ENCODE measurements at regions not wholly inside any gene's neighbourhood (a gene's known extent, or its start where the extent isn't known, plus 50 kb on each side); places are given as distances from the start of the nearest gene placed in this dataset.

DNA sequence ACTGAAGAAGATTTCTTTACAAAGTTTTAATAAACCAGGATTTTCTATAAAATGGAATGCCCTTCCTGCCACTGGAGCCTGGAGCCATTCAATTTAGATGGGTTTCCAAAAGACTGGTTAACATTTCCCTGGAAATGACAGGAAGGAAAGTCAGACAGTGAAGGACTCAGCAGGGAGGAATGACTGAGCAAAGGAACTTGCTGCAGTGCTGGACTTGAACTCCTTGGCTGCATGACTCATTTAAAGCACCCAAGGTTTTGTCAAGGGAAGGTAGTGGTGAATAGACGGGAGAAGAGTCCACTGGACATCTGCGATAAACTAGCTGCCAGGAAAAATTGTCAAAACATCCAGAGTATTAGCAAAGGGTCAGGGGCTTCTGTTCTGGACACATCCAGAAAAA lies 163.8 kb upstream of the SLC28A3 start:
- TF ChIP-seq CTCF (IDR thresholded peaks at IDR 0.05; ENCODE audit: unreplicated experiment), result no peak
- Mint-ChIP-seq H3K4me1 (ENCODE audit: unreplicated experiment) (no peaks in the 10 kb centered on the region), H3K9me3 (ENCODE audit: unreplicated experiment) (no peaks in the 10 kb centered on the region), H3K4me3 (ENCODE audit: unreplicated experiment) (no peak overlapping the region), H3K27me3 (ENCODE audit: unreplicated experiment) (peaks cover 2% of the 10 kb centered on the region), H3K36me3 (ENCODE audit: low read depth, unreplicated experiment) (no peaks in the 10 kb centered on the region), H3K27ac (ENCODE audit: unreplicated experiment) (no peak overlapping the region)
- DNase-seq (ENCODE audit: low spot score), result no peak

- DNase-seq (ENCODE audit: low spot score), result no peak
- Mint-ChIP-seq H3K27ac (ENCODE audit: unreplicated experiment) (no peak overlapping the region), H3K4me1 (ENCODE audit: unreplicated experiment) (no peaks in the 10 kb centered on the region), H3K27me3 (ENCODE audit: unreplicated experiment) (no peaks in the 10 kb centered on the region), H3K4me3 (ENCODE audit: unreplicated experiment) (no peak overlapping the region), H3K36me3 (ENCODE audit: low read depth, unreplicated experiment) (no peaks in the 10 kb centered on the region), H3K9me3 (ENCODE audit: unreplicated experiment) (no peaks in the 10 kb centered on the region)
- no peak for TF ChIP-seq CTCF (IDR thresholded peaks at IDR 0.05; ENCODE audit: unreplicated experiment)
Observed at GRCh38 chr9:84511651-84512050, 157.9 kb upstream of the NTRK2 start.

DNA sequence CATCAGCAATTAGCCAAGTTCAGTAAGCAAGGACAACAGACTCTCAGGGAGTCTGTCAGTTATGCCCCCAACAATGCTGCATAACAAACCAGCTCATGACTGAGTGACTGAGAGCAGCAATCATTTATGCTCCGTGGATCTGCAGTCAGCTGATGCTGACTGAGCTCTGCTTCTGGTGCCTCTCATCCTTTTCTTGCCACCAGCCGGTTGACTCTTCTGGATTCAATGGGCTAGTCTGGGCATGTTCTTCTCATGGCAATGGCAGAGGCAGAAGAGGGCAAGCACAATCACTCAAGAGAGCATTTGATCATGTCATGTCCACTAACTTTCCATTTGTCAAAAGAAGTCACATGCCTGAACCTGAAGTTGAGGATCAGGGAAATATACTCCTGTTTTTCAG lies 157.0 kb upstream of the NTRK2 start:
- H3K27me3 Mint-ChIP-seq (ENCODE audit: unreplicated experiment), result no peaks in the 10 kb centered on the region
- H3K4me3 Mint-ChIP-seq (ENCODE audit: unreplicated experiment), result no peak overlapping the region
- H3K9me3 Mint-ChIP-seq (ENCODE audit: unreplicated experiment), result no peaks in the 10 kb centered on the region
- TF ChIP-seq CTCF (IDR thresholded peaks at IDR 0.05; ENCODE audit: unreplicated experiment), result no peak
- no peak for DNase-seq (ENCODE audit: low spot score)
- no peaks in the 10 kb centered on the region for H3K4me1 Mint-ChIP-seq (ENCODE audit: unreplicated experiment)
- H3K27ac Mint-ChIP-seq (ENCODE audit: unreplicated experiment), result no peak overlapping the region
- H3K36me3 Mint-ChIP-seq (ENCODE audit: low read depth, unreplicated experiment), result no peaks in the 10 kb centered on the region

- no peak for TF ChIP-seq CTCF (IDR thresholded peaks at IDR 0.05; ENCODE audit: unreplicated experiment)
- DNase-seq (ENCODE audit: low spot score), result no peak
- no peaks in the 10 kb centered on the region for H3K9me3 Mint-ChIP-seq (ENCODE audit: unreplicated experiment)
- H3K36me3 Mint-ChIP-seq (ENCODE audit: low read depth, unreplicated experiment), result no peaks in the 10 kb centered on the region
- no peak overlapping the region for H3K4me3 Mint-ChIP-seq (ENCODE audit: unreplicated experiment)
- no peaks in the 10 kb centered on the region for H3K27me3 Mint-ChIP-seq (ENCODE audit: unreplicated experiment)
- H3K27ac Mint-ChIP-seq (ENCODE audit: unreplicated experiment), result no peak overlapping the region
- H3K4me1 Mint-ChIP-seq (ENCODE audit: unreplicated experiment), result no peaks in the 10 kb centered on the region
Observed at GRCh38 chr9:84513473-84513872, 156.1 kb upstream of the NTRK2 start.

DNA sequence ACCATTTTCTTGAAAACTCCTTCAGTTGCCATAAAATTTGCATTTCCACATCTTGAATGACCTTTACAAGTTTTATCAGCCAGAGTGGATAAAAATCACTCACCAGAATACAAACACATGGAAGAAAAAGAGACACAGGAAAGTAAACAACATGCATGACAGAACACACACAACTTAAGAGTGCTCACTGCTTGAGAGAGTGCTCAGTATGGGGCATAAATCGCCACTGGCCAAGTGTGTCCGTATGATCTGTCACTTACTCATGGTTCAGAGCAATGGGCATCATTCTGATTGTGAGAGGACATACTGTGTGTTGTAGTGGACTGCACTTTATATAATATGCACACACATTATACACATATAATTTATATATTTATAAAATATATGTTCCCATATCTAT lies 155.6 kb upstream of the NTRK2 start:
- Mint-ChIP-seq H3K4me3 (ENCODE audit: unreplicated experiment) (no peak overlapping the region), H3K27me3 (ENCODE audit: unreplicated experiment) (peaks cover 3% of the 10 kb centered on the region)

More for the DNA sequence above, 155.6 kb upstream of the NTRK2 start:
- TF ChIP-seq CTCF (IDR thresholded peaks at IDR 0.05; ENCODE audit: unreplicated experiment), result no peak
- H3K4me1 Mint-ChIP-seq (ENCODE audit: unreplicated experiment), result no peaks in the 10 kb centered on the region
- DNase-seq (ENCODE audit: low spot score), result no peak
- H3K9me3 Mint-ChIP-seq (ENCODE audit: unreplicated experiment), result no peaks in the 10 kb centered on the region
- no peak overlapping the region for H3K27ac Mint-ChIP-seq (ENCODE audit: unreplicated experiment)
- no peaks in the 10 kb centered on the region for H3K36me3 Mint-ChIP-seq (ENCODE audit: low read depth, unreplicated experiment)

All from endothelial cell (in vitro differentiated cells).